ENCODE measurements at regions not wholly inside any gene's neighbourhood (a gene's known extent, or its start where the extent isn't known, plus 50 kb on each side); places are given as distances from the start of the nearest gene placed in this dataset.

- TF ChIP-seq, protein P1, sequence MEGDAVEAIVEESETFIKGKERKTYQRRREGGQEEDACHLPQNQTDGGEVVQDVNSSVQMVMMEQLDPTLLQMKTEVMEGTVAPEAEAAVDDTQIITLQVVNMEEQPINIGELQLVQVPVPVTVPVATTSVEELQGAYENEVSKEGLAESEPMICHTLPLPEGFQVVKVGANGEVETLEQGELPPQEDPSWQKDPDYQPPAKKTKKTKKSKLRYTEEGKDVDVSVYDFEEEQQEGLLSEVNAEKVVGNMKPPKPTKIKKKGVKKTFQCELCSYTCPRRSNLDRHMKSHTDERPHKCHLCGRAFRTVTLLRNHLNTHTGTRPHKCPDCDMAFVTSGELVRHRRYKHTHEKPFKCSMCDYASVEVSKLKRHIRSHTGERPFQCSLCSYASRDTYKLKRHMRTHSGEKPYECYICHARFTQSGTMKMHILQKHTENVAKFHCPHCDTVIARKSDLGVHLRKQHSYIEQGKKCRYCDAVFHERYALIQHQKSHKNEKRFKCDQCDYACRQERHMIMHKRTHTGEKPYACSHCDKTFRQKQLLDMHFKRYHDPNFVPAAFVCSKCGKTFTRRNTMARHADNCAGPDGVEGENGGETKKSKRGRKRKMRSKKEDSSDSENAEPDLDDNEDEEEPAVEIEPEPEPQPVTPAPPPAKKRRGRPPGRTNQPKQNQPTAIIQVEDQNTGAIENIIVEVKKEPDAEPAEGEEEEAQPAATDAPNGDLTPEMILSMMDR (IDR thresholded peaks at IDR 0.05) = no peak
- no peak for TF ChIP-seq POLR2A (IDR thresholded peaks at IDR 0.05)
- no peak for TF ChIP-seq POLR2AphosphoS5 (IDR thresholded peaks at IDR 0.05)
These were observed 238.1 kb downstream of the REEP3 start for GRCh38 chr10:63759335-63759734.
